AG09319 (cell line): ENCODE measurements at regions not wholly inside any gene's neighbourhood (a gene's known extent, or its start where the extent isn't known, plus 50 kb on each side); places are given as distances from the start of the nearest gene placed in this dataset.
A peak's percentile ranks its signal among the peaks of the same experiment; 100 is the strongest.

Experiments
- DNase-seq: peaks from one replicate; pipeline ENCODE4 v3.0.0-alpha.2; 2010; ENCODE audit warnings: low read depth; ENCODE audit errors: extremely low read depth
- TF ChIP-seq, protein P1 (sequence below): IDR thresholded peaks from 2 replicates; pipeline ENCODE4 v1.5.1; 2011; ENCODE audit warnings: low read depth, mild to moderate bottlenecking, inconsistent platforms, low read length, moderate library complexity

DNA sequence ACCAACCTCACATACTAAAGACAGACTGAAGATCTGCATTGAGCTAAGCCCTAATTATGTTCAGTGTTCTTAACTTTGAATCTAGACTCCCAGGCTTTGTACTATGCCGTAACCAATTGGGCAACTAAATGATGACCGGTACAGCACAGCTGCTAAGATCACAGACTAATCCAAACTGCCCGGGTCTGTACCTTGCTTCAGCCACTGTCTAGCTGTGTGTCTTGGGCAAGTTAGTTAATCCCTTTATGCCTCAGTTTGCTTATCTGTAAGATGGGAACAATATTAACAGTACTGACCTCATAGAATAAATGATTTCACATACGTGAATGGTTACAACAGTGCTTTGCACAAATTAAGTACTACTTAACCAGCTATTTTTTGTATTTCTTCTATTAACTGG lies 205.8 kb upstream of the NFE2L3 start:
- no peak for DNase-seq
- TF ChIP-seq, protein P1, sequence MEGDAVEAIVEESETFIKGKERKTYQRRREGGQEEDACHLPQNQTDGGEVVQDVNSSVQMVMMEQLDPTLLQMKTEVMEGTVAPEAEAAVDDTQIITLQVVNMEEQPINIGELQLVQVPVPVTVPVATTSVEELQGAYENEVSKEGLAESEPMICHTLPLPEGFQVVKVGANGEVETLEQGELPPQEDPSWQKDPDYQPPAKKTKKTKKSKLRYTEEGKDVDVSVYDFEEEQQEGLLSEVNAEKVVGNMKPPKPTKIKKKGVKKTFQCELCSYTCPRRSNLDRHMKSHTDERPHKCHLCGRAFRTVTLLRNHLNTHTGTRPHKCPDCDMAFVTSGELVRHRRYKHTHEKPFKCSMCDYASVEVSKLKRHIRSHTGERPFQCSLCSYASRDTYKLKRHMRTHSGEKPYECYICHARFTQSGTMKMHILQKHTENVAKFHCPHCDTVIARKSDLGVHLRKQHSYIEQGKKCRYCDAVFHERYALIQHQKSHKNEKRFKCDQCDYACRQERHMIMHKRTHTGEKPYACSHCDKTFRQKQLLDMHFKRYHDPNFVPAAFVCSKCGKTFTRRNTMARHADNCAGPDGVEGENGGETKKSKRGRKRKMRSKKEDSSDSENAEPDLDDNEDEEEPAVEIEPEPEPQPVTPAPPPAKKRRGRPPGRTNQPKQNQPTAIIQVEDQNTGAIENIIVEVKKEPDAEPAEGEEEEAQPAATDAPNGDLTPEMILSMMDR, result no peak

DNA sequence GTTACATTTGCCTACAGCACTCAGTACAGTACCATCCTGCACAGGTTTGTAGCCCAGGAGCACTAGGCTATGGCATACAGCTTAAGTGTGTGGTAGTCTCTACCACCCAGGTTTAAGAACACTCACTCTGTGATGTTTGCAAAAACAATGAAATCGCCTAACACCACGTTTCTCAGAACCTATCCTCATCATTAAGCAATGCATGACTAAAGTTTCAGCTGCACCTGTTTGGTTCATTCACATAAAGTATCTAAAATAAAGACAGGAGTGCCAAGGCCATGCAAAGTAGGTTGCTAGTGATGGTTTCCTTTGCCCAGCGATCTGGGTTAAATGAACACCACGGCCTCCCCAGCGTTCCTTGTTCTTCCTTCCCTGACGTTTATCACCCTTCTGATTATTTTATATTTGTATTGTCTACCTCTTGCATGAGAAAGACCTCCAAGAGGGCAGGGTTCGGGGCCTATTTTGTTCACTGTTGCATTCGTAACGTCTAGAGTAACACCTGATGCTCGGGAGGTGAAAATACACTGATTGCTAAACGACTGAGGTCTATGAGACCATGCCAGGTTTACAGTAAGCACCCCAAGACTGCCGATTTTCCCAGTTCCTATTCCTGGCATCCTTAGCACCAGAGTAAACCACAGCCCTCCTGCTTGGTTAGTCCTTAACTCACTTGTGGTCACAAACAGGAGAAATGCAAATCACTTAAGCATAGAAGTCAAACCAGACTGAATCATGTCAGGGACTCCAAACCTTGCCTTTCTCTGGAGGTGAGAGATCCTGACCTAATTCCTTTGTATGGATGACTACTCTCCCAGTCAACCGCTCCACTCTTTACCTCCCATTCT lies 204.1 kb upstream of the NFE2L3 start:
- no peak for DNase-seq
- TF ChIP-seq, protein P1, result no peak

DNA sequence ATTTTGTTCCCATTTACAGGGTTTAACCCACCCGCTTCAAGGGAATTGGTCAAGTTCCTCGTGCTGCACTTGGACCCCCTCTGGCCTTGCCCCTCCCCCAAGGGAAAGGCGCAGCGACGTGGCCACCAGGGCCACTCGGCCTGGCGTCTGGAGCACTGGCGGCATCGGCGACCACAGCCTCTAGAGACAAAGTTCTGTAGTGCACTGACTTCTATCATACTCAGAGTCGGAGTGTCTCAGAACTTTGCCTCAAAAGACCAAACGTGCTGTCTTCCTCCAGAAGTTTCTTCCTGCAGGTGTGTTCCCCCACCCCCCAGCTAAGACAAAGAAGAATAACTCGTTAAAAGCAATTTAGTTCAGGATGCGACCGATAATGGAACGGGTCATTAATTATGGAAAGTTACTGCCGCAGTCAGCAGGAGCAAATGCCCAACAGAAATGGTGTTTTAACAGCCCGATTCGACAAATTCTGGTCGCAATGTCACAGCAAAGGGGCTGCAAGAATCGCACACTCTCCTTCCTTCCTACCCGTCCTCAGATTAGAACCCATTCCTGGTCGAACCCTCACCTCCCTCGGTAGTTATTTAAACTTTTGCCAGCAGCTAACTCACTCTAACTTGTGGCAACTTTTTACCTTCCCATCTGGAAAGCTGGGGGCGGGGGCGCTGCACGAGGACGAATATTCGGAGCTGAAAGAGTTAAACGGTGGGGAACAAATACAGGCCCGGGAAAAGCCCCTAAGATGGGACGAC lies 202.1 kb upstream of the NFE2L3 start:
- TF ChIP-seq, protein P1, result no peak
- no peak for DNase-seq

DNA sequence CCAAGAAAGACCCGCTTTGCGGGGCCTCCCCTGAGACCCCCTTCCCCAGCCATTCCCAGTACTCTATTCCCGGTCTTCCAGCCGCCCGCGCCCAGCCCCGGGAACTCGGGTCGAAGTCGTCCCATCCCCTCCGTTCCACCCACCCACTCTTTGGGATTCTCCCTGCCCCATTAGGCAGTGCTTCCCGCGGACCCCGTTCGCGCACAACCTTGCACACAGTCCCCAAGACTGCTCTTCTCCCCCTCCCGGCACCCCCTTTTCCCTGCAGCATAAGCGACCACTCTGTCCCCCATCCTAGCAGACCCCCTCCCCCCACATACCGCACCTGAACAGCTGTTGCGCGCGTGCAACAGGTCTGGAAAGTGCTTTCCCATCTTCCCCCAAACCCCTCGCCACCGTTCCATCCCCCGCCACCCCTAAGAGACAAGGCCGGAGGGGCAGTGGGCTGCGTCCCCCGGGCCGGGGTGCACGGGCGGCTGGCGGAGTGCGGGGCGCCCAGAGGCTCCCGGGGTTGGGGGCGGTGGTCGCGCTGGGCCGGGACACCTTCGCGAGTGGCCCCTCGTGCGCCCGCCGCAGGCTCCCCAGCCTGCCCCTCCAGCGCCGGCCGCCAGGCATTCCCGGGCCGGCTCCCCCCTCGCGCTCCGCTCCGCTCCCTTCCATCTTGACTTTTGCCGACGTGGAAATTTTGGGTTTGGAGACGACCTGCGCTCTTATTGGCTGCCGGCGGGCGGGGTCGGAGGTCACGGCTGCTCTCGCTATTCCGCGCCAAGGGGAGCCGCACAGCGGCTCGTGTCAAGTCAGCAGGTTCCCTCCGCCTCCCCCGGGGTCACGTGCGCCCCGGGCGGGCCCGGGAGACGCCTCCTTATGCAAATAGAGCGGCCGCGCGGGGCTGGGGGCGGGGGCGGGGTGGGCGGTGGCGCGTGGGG lies 201.2 kb upstream of the NFE2L3 start:
- TF ChIP-seq, protein P1, result no peak
- DNase-seq, result peak; percentile 52

DNA sequence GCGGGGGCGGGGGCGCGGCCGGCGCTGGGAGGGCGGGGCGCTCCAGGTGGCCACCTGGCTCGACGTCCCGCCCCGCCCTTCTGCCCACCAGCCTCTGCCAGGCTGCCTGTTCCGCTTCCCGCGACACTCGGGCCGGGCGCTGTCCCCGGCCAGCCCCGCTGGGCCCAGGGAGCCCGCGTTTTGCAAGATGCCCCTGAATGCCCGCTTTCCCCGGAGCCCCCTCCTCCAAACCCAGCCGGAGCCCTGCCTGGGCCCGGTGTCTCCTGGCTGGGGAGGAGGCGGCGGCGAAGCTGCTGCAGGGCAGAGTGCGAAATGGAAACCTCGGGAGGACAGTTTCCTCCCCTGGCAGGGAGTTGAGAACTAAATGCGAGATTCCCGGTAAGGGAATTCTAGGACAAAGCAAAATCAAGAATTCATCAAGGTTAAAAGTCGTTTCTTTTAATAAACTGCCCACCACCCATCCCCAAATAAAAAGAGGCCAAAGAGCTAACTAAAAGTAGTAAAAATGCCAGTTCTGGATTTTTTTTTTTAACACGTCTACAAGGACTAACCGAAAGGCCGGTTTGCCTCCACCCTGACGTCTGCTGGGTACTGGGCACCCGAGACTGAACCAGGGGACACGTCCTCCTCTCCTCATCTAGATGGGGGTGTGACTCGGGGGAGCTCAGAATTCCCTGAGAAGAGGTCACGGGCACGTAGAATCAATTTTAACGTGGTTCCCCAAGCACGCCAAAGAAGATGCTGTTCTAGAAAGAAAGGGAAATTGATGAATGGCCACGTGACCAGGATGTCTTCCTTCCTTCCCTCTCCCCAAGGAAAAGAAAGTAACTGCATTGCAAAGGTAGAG lies 200.4 kb upstream of the NFE2L3 start:
- DNase-seq, result no peak
- TF ChIP-seq, protein P1, result no peak

DNA sequence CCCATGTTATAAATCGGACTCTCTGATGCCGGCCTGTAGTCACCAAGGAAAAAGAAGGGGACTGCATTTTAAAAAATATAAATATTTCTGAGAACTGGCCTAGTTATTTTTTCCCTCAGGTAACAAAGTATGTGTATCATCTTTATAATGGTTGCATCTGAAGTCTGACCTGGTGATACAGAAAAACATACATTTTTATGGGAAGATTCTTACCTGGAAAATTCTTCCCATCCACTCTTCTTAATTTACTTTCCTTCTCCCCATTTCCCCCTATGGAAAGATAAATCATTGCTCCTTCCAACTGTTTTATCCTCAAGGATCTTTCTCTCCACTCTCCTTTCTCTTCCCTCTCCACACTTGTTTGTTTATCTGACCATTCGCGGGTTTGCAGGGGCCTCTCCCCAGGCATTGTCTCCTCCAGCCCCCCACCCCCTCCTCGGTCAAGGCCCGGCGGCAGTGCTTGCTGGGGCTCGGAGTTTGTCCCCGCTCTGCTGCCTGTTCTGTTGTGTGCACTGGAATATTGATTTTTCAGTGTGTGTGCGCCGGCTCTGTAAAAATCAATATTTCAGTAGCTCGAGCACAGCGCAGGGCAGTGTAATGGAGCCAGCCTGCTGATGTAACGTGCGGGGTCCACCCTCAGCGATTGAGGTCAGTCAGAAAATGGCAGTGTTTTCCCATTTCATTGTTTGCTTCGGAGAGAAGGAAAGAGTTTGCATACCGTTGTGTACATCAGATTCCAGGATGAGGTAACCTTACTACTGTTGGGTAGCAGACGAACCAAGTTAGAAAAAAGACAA lies 199.5 kb upstream of the NFE2L3 start:
- DNase-seq, result no peak
- TF ChIP-seq, protein P1, result no peak
